AG10803 (cell line): ENCODE measurements at regions not wholly inside any gene's neighbourhood (a gene's known extent, or its start where the extent isn't known, plus 50 kb on each side); places are given as distances from the start of the nearest gene placed in this dataset.

ENCODE experiments used
- DNase-seq: peaks from one replicate; pipeline ENCODE4 v3.0.0; 2010; ENCODE audit warnings: low read depth
- H3K4me3 ChIP-seq: 2 replicates; pipeline ENCODE4 v1.5.1; 2011; ENCODE audit warnings: mild to moderate bottlenecking, low read length, control low read depth
- CTCF ChIP-seq: conservative IDR thresholded peaks from 2 replicates; pipeline ENCODE4 v1.5.1; 2011; ENCODE audit warnings: mild to moderate bottlenecking, low read length, control low read depth, inconsistent platforms

- TF ChIP-seq CTCF, result no peak
- DNase-seq, result no peak
- H3K4me3 ChIP-seq, result no peak overlapping the region
These were observed 938.3 kb upstream of the CNTNAP5 start for GRCh38 chr2:123086613-123087385.

GRCh38 chr2:123091471-123091870, 933.6 kb upstream of the CNTNAP5 start:
- no peak overlapping the region for H3K4me3 ChIP-seq
- no peak for DNase-seq
- TF ChIP-seq CTCF, result no peak

GRCh38 chr2:123093199-123093598, 931.9 kb upstream of the CNTNAP5 start:
- TF ChIP-seq CTCF, result no peak
- no peak for DNase-seq
- H3K4me3 ChIP-seq, result no peak overlapping the region

GRCh38 chr2:123095219-123095835, 929.8 kb upstream of the CNTNAP5 start:
- TF ChIP-seq CTCF, result no peak
- H3K4me3 ChIP-seq, result no peak overlapping the region
- no peak for DNase-seq

- no peak for TF ChIP-seq CTCF
- H3K4me3 ChIP-seq, result no peak overlapping the region
- no peak for DNase-seq
These were observed 926.5 kb upstream of the CNTNAP5 start for GRCh38 chr2:123098619-123099018.

- TF ChIP-seq CTCF, result no peak
These were observed 923.7 kb upstream of the CNTNAP5 start for GRCh38 chr2:123101434-123101833.

GRCh38 chr2:123103902-123104301, 921.2 kb upstream of the CNTNAP5 start:
- H3K4me3 ChIP-seq, result no peak overlapping the region
- DNase-seq, result no peak
- TF ChIP-seq CTCF, result no peak

More at GRCh38 chr2:123101434-123101833, 923.7 kb upstream of the CNTNAP5 start:
- H3K4me3 ChIP-seq, result no peak overlapping the region
- DNase-seq, result no peak
